Transverse colon (tissue), 4 donors: ENCODE measurements at regions not wholly inside any gene's neighbourhood (a gene's known extent, or its start where the extent isn't known, plus 50 kb on each side); places are given as distances from the start of the nearest gene placed in this dataset.
"Not testable (repeated sequence)": the region's sequence is repeated elsewhere in the genome, so short reads cannot be mapped to it uniquely, and the experiment has no call there.

ENCODE experiments used
- DNase-seq: peaks from one replicate; pipeline ENCODE4 v3.0.0-alpha.2; 2019
- H3K27ac ChIP-seq, 4 donors: fragments of 200-600 bp; sonication (generic); 2 replicates each; pipeline ENCODE4 v1.5.1; 2016 to 2018; ENCODE audit warnings: inconsistent platforms in 4 of 4
- H3K27me3 ChIP-seq: fragments of 200-600 bp; sonication (generic); 2 replicates; pipeline ENCODE4 v1.5.1; 2017; ENCODE audit warnings: inconsistent platforms
- H3K36me3 ChIP-seq, 4 donors: fragments of 200-600 bp; sonication (generic); 2 replicates each; pipeline ENCODE4 v1.5.1; 2017 to 2019; ENCODE audit warnings: inconsistent platforms in 4 of 4
- H3K4me1 ChIP-seq, 4 donors: fragments of 200-600 bp; sonication (generic); 2 replicates each; pipeline ENCODE4 v1.5.1; 2017 to 2020; ENCODE audit warnings: inconsistent platforms in 4 of 4
- H3K4me3 ChIP-seq, 4 donors: fragments of 200-600 bp; sonication (generic); 1 replicate in 1 of 4; 2 replicates in 3 of 4; pipeline versions ENCODE4 v1.5.1 to v1.6.1; 2017 to 2019; ENCODE audit warnings: inconsistent platforms in 4 of 4
- H3K9me3 ChIP-seq, 2 donors: fragments of 200-600 bp; sonication (generic); 2 replicates each; pipeline ENCODE4 v1.5.1; 2017 to 2019; ENCODE audit warnings: inconsistent platforms in 2 of 2
- EP300 ChIP-seq: sonication (generic); formaldehyde crosslinking; IDR thresholded peaks from one replicate; pipeline ENCODE4 v1.6.1; 2017; ENCODE audit warnings: antibody characterized with exemption, low read depth
- POLR2A ChIP-seq: fragments of 450-650 bp; IDR thresholded peaks from one replicate; pipeline ENCODE4 v1.6.1; 2016; ENCODE audit warnings: antibody characterized with exemption, mild to moderate bottlenecking, moderate library complexity
- POLR2AphosphoS5 ChIP-seq, 3 donors: sonication (generic); formaldehyde crosslinking; IDR thresholded peaks; one replicate each; pipeline ENCODE4 v1.6.1; 2016; ENCODE audit warnings: antibody characterized with exemption in 3 of 3
- WGBS, 2 donors: methylation state at CpG; one replicate each; pipeline ENCODE4 v1.1.5; 2018; ENCODE audit warnings: low coverage in 1 of 2; 5-methylcytosine and 5-hydroxymethylcytosine counted together
- in situ Hi-C, 4 donors: fragments of 200-750 bp; cut with MboI; loops; one replicate each; pipeline versions ENCODE4 v1.15.0 to v1.15.1; 2017; ENCODE audit warnings: low sequenced_read_pairs in 3 of 4, low pct_ligation_motif_present in 1 of 4, low pct_unique_long_range_greater_than_20kb in 1 of 4
- intact Hi-C: fragments of 100-400 bp; cut with DNase I; formaldehyde crosslinking; loops from one replicate; pipeline ENCODE4 v1.15.1; 2023; ENCODE audit warnings: low total_unique reads
- TF ChIP-seq, protein P1 (sequence below), 5 experiments: fragments of 200-600 bp in 3 of 5; fragments of 450-650 bp in 2 of 5; sonication (generic) in 3 of 5; IDR thresholded peaks; 1 replicate in 2 of 5; 2 replicates in 3 of 5; pipeline ENCODE4 v1.5.1; 2016 to 2017; ENCODE audit warnings: antibody characterized with exemption in 5 of 5, inconsistent platforms in 3 of 5, mild to moderate bottlenecking in 2 of 5, moderate library complexity in 1 of 5

DNA sequence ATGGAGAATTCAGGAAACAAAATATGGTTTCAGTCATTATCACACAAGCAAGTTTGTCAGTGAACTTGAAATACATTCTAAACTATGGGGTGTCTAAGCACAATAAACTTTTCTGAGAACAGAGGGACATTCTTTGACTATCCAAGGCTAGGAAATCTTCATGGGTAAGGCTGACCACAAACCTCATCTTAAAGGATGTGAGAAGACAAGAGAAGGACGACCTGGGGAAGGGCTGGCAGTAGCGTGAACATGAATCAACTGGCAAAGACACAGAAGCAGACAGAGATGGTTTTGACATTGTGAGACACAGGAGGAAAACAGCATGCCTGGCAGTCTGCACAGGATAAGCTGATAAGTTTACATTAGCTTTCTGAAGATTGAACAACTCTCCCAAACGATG is 752.4 kb upstream of the SLC8A1 start:
- in situ Hi-C loops = no loop called here

DNA sequence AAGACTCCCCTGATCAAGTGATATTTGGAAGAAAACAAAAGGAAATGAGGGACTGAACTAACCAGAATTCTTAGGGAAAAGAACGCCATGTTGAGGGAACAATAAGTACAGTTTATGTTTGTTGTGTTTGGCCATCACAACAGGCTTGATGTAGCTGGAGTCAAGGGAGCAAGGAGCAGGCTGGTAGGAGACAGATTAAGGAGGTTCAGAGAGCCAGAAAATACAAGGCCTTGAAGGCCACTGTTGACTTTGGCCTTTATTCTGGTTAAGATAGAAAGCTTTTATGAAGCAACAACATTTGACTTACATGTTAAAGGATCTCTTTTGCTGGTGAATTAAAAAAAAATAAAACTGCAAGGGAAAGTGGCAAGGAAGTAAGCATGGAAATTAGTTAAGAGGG is 754.1 kb upstream of the SLC8A1 start:
- H3K27me3 ChIP-seq = no peaks in the 10 kb centered on the region
- in situ Hi-C loops (no loop called here), intact Hi-C loops (no loop called here)
- H3K9me3 ChIP-seq = no peaks in the 10 kb centered on the region
- no peak for DNase-seq
- WGBS, 2 donors = 80 to 95% methylated on average over 1 of the region's 1 CpG
- H3K4me3 ChIP-seq = no peak overlapping the region
- H3K27ac ChIP-seq = no peak overlapping the region
- H3K36me3 ChIP-seq = no peaks in the 10 kb centered on the region
- no peaks in the 10 kb centered on the region for H3K4me1 ChIP-seq
- TF ChIP-seq POLR2AphosphoS5 (IDR thresholded peaks at IDR 0.05) (no peak), EP300 (no peak), POLR2A (no peak)
- TF ChIP-seq, protein P1, sequence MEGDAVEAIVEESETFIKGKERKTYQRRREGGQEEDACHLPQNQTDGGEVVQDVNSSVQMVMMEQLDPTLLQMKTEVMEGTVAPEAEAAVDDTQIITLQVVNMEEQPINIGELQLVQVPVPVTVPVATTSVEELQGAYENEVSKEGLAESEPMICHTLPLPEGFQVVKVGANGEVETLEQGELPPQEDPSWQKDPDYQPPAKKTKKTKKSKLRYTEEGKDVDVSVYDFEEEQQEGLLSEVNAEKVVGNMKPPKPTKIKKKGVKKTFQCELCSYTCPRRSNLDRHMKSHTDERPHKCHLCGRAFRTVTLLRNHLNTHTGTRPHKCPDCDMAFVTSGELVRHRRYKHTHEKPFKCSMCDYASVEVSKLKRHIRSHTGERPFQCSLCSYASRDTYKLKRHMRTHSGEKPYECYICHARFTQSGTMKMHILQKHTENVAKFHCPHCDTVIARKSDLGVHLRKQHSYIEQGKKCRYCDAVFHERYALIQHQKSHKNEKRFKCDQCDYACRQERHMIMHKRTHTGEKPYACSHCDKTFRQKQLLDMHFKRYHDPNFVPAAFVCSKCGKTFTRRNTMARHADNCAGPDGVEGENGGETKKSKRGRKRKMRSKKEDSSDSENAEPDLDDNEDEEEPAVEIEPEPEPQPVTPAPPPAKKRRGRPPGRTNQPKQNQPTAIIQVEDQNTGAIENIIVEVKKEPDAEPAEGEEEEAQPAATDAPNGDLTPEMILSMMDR (IDR thresholded peaks at IDR 0.05) = no peak

More for the DNA sequence above, 752.4 kb upstream of the SLC8A1 start:
- Histone ChIP-seq H3K9me3 (no peaks in the 10 kb centered on the region), H3K36me3 (no peaks in the 10 kb centered on the region), H3K4me1 (no peaks in the 10 kb centered on the region), H3K27ac (no peak overlapping the region), H3K27me3 (no peaks in the 10 kb centered on the region), H3K4me3 (no peak overlapping the region)
- TF ChIP-seq POLR2A (no peak), POLR2AphosphoS5 (IDR thresholded peaks at IDR 0.05) (no peak), EP300 (no peak)
- TF ChIP-seq, protein P1 (IDR thresholded peaks at IDR 0.05) = no peak
- intact Hi-C loops = no loop called here
- WGBS, 2 donors = 29 to 55% methylated on average over 3 of the region's 3 CpGs
- DNase-seq = no peak

DNA sequence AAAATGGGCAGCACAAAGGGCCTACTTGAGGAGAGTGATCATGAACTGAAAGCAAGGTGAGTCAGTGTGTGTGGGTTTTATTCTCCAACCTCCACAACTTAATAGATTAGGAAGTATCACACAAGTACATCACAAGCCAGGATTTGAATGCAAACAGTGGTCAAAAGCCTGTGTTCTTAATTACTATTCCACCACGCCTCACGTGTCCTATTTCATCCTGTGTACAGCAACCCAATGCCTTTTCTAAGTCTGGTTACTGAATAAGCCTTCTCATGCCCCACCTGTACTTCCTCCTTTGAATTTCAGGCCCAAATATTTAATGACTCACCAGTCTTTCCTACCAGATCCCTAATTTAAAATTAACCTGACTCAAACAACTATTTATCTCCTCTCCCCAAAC is 755.7 kb upstream of the SLC8A1 start:
- no peak for DNase-seq
- TF ChIP-seq POLR2A (no peak), POLR2AphosphoS5 (IDR thresholded peaks at IDR 0.05) (no peak), EP300 (no peak)
- TF ChIP-seq, protein P1 (IDR thresholded peaks at IDR 0.05) = no peak
- Histone ChIP-seq H3K9me3 (no peaks in the 10 kb centered on the region), H3K36me3 (no peaks in the 10 kb centered on the region), H3K4me3 (no peak overlapping the region), H3K27ac (no peak overlapping the region), H3K4me1 (no peaks in the 10 kb centered on the region), H3K27me3 (no peaks in the 10 kb centered on the region)
- 33 to 56% methylated on average over 2 of the region's 2 CpGs for WGBS, 2 donors
- in situ Hi-C loops = no loop called here
- intact Hi-C loops = no loop called here

DNA sequence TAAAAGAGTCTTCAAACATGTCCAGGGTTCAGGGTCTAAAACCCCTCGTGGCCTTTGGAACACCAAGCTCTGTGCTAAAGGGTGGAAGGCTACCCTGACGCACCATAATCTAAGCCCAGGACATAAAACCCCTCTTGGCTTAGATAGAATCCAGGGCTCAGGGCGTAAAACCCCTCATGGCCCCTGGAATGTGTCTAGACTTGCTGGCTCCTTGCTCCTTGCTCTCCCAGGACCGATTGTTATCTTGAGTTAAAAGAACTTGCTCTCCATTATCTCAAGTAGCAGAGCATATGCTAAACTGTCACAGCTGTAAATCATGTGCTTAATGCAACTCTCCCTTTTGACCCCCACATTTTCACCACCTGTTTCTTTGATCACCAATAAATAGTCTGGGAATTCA is 758.1 kb upstream of the SLC8A1 start:
- DNase-seq, in situ Hi-C loops, H3K4me1 ChIP-seq, H3K4me3 ChIP-seq, H3K36me3 ChIP-seq, H3K27me3 ChIP-seq, intact Hi-C loops, H3K9me3 ChIP-seq, H3K27ac ChIP-seq: not testable (repeated sequence)
- 53 to 63% methylated on average over 2 to 4 of the region's 4 CpGs for WGBS, 2 donors

DNA sequence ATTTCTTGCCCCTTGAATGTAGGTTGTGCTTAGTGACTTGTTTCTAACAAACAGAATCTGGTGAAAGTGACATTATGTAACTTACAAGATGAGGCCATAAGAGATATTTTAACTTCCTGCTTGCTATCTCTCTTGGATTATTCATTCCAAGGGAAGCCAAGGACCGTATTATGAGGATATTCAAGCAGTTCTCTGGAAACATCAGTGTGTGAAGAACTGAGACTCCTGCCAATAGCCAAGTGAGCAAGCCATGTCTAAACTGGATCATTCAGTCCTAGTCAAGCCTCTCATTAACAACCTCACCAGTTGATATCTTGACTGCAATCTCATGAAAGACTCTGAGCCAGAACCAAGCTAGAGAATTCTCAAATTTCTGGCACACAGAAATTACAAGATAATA is 765.1 kb upstream of the SLC8A1 start:
- TF ChIP-seq EP300 (no peak), POLR2A (no peak), POLR2AphosphoS5 (IDR thresholded peaks at IDR 0.05) (no peak)
- TF ChIP-seq, protein P1 (IDR thresholded peaks at IDR 0.05) = no peak
- intact Hi-C loops = no loop called here
- 43 to 56% methylated on average over 1 of the region's 1 CpG for WGBS, 2 donors

More for the DNA sequence above, 765.1 kb upstream of the SLC8A1 start:
- H3K9me3 ChIP-seq = no peaks in the 10 kb centered on the region
- in situ Hi-C loops = no loop called here
- H3K27me3 ChIP-seq = no peaks in the 10 kb centered on the region
- no peak overlapping the region for H3K4me3 ChIP-seq
- no peak overlapping the region for H3K27ac ChIP-seq
- no peak for DNase-seq
- H3K4me1 ChIP-seq = no peaks in the 10 kb centered on the region
- H3K36me3 ChIP-seq = no peaks in the 10 kb centered on the region
